ENCODE measurements at regions not wholly inside any gene's neighbourhood (a gene's known extent, or its start where the extent isn't known, plus 50 kb on each side); places are given as distances from the start of the nearest gene placed in this dataset.

- DNase-seq (ENCODE audit: low read depth, low spot score) (no peak), ATAC-seq (no peak)
- CTCF ChIA-PET = no interaction called here
- in situ Hi-C loops (cut with HindIII; ENCODE audit: low pct_unique_long_range_greater_than_20kb, low sequenced_read_pairs) = no loop called here
- no TSS peak for BruUV-seq (replicated peaks)
- Histone ChIP-seq H3K4me3 (ENCODE audit: low read depth in 2 of 2, low read length in 2 of 2) (no peak overlapping the region), H3K36me3 (ENCODE audit: control insufficient read depth, insufficient read depth, low read length) (no peaks in the 10 kb centered on the region), H3K27ac (ENCODE audit: low read length) (no peak overlapping the region), H3K9me3 (ENCODE audit: control insufficient read depth, insufficient read depth, low read depth, low read length) (no peaks in the 10 kb centered on the region), H3K27me3 (ENCODE audit: control insufficient read depth, insufficient read depth, low read length) (no peaks in the 10 kb centered on the region), H3K4me1 (ENCODE audit: control insufficient read depth, insufficient read depth, low read length) (no peaks in the 10 kb centered on the region)
- intact Hi-C loops (cut with micrococcal nuclease; ENCODE audit: unreplicated experiment) = no loop called here
- POLR2A ChIA-PET = no interaction called here
- TF ChIP-seq CTCF (IDR thresholded peaks at IDR 0.05) = no peak
- no peak for TF ChIP-seq TCF7L2 (IDR thresholded peaks at IDR 0.05; ENCODE audit: low read depth, low read length)
- no peak for TF ChIP-seq SIN3A (IDR thresholded peaks at IDR 0.05; ENCODE audit: borderline replicate concordance, insufficient read depth, low read depth, low read length)
- no peak for TF ChIP-seq REST (IDR thresholded peaks at IDR 0.05; ENCODE audit: insufficient read depth in 1 of 2, low read depth in 2 of 2, low read length in 1 of 2)
- no peak for TF ChIP-seq POLR2AphosphoS5 (IDR thresholded peaks at IDR 0.05; ENCODE audit: low read depth, low read length)
These were observed 144.2 kb upstream of the PAPPA start for GRCh38 chr9:116009420-116009819.

- no peak for TF ChIP-seq SIN3A (IDR thresholded peaks at IDR 0.05; ENCODE audit: borderline replicate concordance, insufficient read depth, low read depth, low read length)
- no peak for TF ChIP-seq POLR2AphosphoS5 (IDR thresholded peaks at IDR 0.05; ENCODE audit: low read depth, low read length)
- no peak for TF ChIP-seq CTCF (IDR thresholded peaks at IDR 0.05)
- Histone ChIP-seq H3K27me3 (ENCODE audit: control insufficient read depth, insufficient read depth, low read length) (no peaks in the 10 kb centered on the region), H3K9me3 (ENCODE audit: control insufficient read depth, insufficient read depth, low read depth, low read length) (no peaks in the 10 kb centered on the region), H3K27ac (ENCODE audit: low read length) (no peak overlapping the region), H3K4me1 (ENCODE audit: control insufficient read depth, insufficient read depth, low read length) (no peaks in the 10 kb centered on the region), H3K36me3 (ENCODE audit: control insufficient read depth, insufficient read depth, low read length) (no peaks in the 10 kb centered on the region), H3K4me3 (ENCODE audit: low read depth in 2 of 2, low read length in 2 of 2) (no peak overlapping the region)
- DNase-seq (ENCODE audit: low read depth, low spot score) (no peak), ATAC-seq (no peak)
- ChIA-PET POLR2A (no interaction called here), CTCF (no interaction called here)
- BruUV-seq (replicated peaks) = no TSS peak
- in situ Hi-C loops (cut with HindIII; ENCODE audit: low pct_unique_long_range_greater_than_20kb, low sequenced_read_pairs) (no loop called here), intact Hi-C loops (cut with micrococcal nuclease; ENCODE audit: unreplicated experiment) (no loop called here)
These were observed 137.7 kb upstream of the PAPPA start for GRCh38 chr9:116015855-116016254.

- Histone ChIP-seq H3K27me3 (ENCODE audit: control insufficient read depth, insufficient read depth, low read length) (no peaks in the 10 kb centered on the region), H3K36me3 (ENCODE audit: control insufficient read depth, insufficient read depth, low read length) (no peaks in the 10 kb centered on the region), H3K27ac (ENCODE audit: low read length) (no peak overlapping the region), H3K4me3 (ENCODE audit: low read depth in 2 of 2, low read length in 2 of 2) (no peak overlapping the region), H3K4me1 (ENCODE audit: control insufficient read depth, insufficient read depth, low read length) (no peaks in the 10 kb centered on the region), H3K9me3 (ENCODE audit: control insufficient read depth, insufficient read depth, low read depth, low read length) (no peaks in the 10 kb centered on the region)
- TF ChIP-seq REST (IDR thresholded peaks at IDR 0.05; ENCODE audit: insufficient read depth in 1 of 2, low read depth in 2 of 2, low read length in 1 of 2) = no peak
- TF ChIP-seq TCF7L2 (IDR thresholded peaks at IDR 0.05; ENCODE audit: low read depth, low read length) = no peak
- TF ChIP-seq SIN3A (IDR thresholded peaks at IDR 0.05; ENCODE audit: borderline replicate concordance, insufficient read depth, low read depth, low read length) = no peak
- TF ChIP-seq POLR2AphosphoS5 (IDR thresholded peaks at IDR 0.05; ENCODE audit: low read depth, low read length) = no peak
- no peak for TF ChIP-seq CTCF (IDR thresholded peaks at IDR 0.05)
- intact Hi-C loops (cut with micrococcal nuclease; ENCODE audit: unreplicated experiment) = no loop called here
- CTCF ChIA-PET = no interaction called here
- POLR2A ChIA-PET = no interaction called here
- in situ Hi-C loops (cut with HindIII; ENCODE audit: low pct_unique_long_range_greater_than_20kb, low sequenced_read_pairs) = no loop called here
- no TSS peak for BruUV-seq (replicated peaks)
- DNase-seq (ENCODE audit: low read depth, low spot score) (no peak), ATAC-seq (no peak)
These were observed 133.4 kb upstream of the PAPPA start for GRCh38 chr9:116020146-116020545.
